Gastrocnemius medialis (tissue), 4 donors: ENCODE measurements at regions not wholly inside any gene's neighbourhood (a gene's known extent, or its start where the extent isn't known, plus 50 kb on each side); places are given as distances from the start of the nearest gene placed in this dataset.

Experiments used
- ATAC-seq, 2 donors: fragments of 150-250 bp; one replicate each; pipeline ENCODE4 v1.9.1; 2016
- DNase-seq, 2 donors: peaks; one replicate each; pipeline ENCODE4 v3.0.0-alpha.2; 2019
- H3K27ac ChIP-seq, 4 donors: fragments of 200-600 bp; sonication (generic); 1 replicate in 1 of 4; 2 replicates in 3 of 4; pipeline ENCODE4 v1.5.1; 2016 to 2018; ENCODE audit warnings: mild to moderate bottlenecking in 2 of 4, moderate library complexity in 1 of 4
- H3K27me3 ChIP-seq, 3 donors: fragments of 200-600 bp; sonication (generic) in 2 of 3; 1 replicate in 1 of 3; 2 replicates in 2 of 3; pipeline versions ENCODE4 v1.5.1 to v1.6.0; 2016 to 2019; ENCODE audit warnings: mild to moderate bottlenecking in 1 of 3, moderate library complexity in 1 of 3
- H3K36me3 ChIP-seq, 2 donors: fragments of 200-600 bp; sonication (generic) in 1 of 2; one replicate each; pipeline ENCODE4 v1.5.1; 2017 to 2018
- H3K4me1 ChIP-seq, 2 donors: fragments of 200-600 bp; sonication (generic) in 1 of 2; one replicate each; pipeline ENCODE4 v1.5.1; 2016 to 2017; ENCODE audit warnings: mild to moderate bottlenecking in 2 of 2
- H3K4me3 ChIP-seq, 4 donors: fragments of 200-600 bp; sonication (generic) in 3 of 4; 1 replicate in 1 of 4; 2 replicates in 3 of 4; pipeline ENCODE4 v1.5.1; 2016 to 2019; ENCODE audit warnings: mild to moderate bottlenecking in 2 of 4
- H3K9me3 ChIP-seq, 3 donors: fragments of 200-600 bp; sonication (generic) in 2 of 3; 1 replicate in 1 of 3; 2 replicates in 2 of 3; pipeline ENCODE4 v1.5.1; 2016 to 2019
- CTCF ChIP-seq, 5 experiments: fragments of 450-650 bp in 3 of 5; fragments of 200-600 bp in 2 of 5; sonication (generic) in 2 of 5; IDR thresholded peaks in 4 of 5; conservative IDR thresholded peaks in 1 of 5; 1 replicate in 4 of 5; 2 replicates in 1 of 5; pipeline ENCODE4 v1.5.1; 2016 to 2019; ENCODE audit warnings: antibody characterized with exemption in 5 of 5, mild to moderate bottlenecking in 3 of 5, moderate library complexity in 3 of 5
- POLR2A ChIP-seq, 2 donors: fragments of 450-650 bp; IDR thresholded peaks; one replicate each; pipeline ENCODE4 v1.6.1; 2017; ENCODE audit warnings: antibody characterized with exemption in 2 of 2, mild to moderate bottlenecking in 2 of 2, moderate library complexity in 2 of 2
- in situ Hi-C, 4 donors: fragments of 200-750 bp; cut with MboI; loops; one replicate each; pipeline versions ENCODE4 v1.15.0 to v1.8.0; 2017; ENCODE audit warnings: low sequenced_read_pairs in 4 of 4
- intact Hi-C: fragments of 100-400 bp; cut with DNase I; formaldehyde crosslinking; loops from one replicate; pipeline ENCODE4 v1.15.1; 2023; ENCODE audit warnings: low total_unique reads

GRCh38 chr20:41861772-41862422 is 243.7 kb upstream of the CHD6 start:
- no peak for ATAC-seq
- H3K27ac ChIP-seq = no peak overlapping the region
- H3K4me3 ChIP-seq = no peak overlapping the region
- TF ChIP-seq CTCF (IDR thresholded peaks at IDR 0.05 in 4 of 5, conservative IDR thresholded peaks at IDR 0.05 in 1 of 5) = no peak
- TF ChIP-seq POLR2A (IDR thresholded peaks at IDR 0.05) = no peak
- H3K36me3 ChIP-seq = no peaks in the 10 kb centered on the region
- in situ Hi-C loops = no loop called here
- no peak for DNase-seq
- H3K27me3 ChIP-seq = no peaks in the 10 kb centered on the region
- H3K4me1 ChIP-seq = no peaks in the 10 kb centered on the region
- no peaks in the 10 kb centered on the region for H3K9me3 ChIP-seq
- intact Hi-C loops = no loop called here

GRCh38 chr20:41854765-41855164 is 236.6 kb upstream of the CHD6 start:
- Histone ChIP-seq H3K4me3 (no peak overlapping the region), H3K36me3 (no peaks in the 10 kb centered on the region), H3K4me1 (no peaks in the 10 kb centered on the region), H3K27ac (no peak overlapping the region), H3K27me3 (no peaks in the 10 kb centered on the region), H3K9me3 (no peaks in the 10 kb centered on the region)
- intact Hi-C loops (no loop called here), in situ Hi-C loops (no loop called here)
- TF ChIP-seq POLR2A (IDR thresholded peaks at IDR 0.05) = no peak
- ATAC-seq (no peak), DNase-seq (no peak)

DNA sequence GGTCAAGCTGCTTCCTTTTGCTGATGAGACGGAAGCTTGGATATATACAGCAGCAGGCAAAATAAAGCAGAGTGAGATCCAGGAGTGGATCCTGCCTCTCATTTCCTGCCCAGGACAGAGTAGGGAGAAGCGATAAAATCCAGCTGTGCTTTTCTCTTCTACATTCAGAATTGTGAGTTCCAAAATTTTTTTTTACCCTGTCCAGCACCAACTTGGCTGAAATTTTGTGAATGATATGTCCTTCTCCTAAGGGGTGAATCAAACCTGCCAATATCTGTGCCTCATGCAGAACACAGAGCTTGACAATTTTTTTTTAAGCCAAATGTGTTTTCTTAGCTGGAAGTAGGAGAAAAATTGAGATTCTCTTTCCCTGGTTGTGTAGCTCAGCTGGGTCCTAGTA is 235.6 kb upstream of the CHD6 start:
- DNase-seq (no peak), ATAC-seq (no peak)

GRCh38 chr20:41848180-41848579 is 230.0 kb upstream of the CHD6 start:
- no peak for ATAC-seq
- H3K27me3 ChIP-seq = no peaks in the 10 kb centered on the region
- H3K4me3 ChIP-seq = no peak overlapping the region

More for the DNA sequence above, 235.6 kb upstream of the CHD6 start:
- H3K27me3 ChIP-seq = no peaks in the 10 kb centered on the region
- no peak overlapping the region for H3K4me3 ChIP-seq
- no peaks in the 10 kb centered on the region for H3K9me3 ChIP-seq
- in situ Hi-C loops = no loop called here
- TF ChIP-seq CTCF (IDR thresholded peaks at IDR 0.05 in 4 of 5, conservative IDR thresholded peaks at IDR 0.05 in 1 of 5) (no peak), POLR2A (IDR thresholded peaks at IDR 0.05) (no peak)
- H3K36me3 ChIP-seq = no peaks in the 10 kb centered on the region
- H3K4me1 ChIP-seq = no peaks in the 10 kb centered on the region
- no peak overlapping the region for H3K27ac ChIP-seq
- intact Hi-C loops = no loop called here

DNA sequence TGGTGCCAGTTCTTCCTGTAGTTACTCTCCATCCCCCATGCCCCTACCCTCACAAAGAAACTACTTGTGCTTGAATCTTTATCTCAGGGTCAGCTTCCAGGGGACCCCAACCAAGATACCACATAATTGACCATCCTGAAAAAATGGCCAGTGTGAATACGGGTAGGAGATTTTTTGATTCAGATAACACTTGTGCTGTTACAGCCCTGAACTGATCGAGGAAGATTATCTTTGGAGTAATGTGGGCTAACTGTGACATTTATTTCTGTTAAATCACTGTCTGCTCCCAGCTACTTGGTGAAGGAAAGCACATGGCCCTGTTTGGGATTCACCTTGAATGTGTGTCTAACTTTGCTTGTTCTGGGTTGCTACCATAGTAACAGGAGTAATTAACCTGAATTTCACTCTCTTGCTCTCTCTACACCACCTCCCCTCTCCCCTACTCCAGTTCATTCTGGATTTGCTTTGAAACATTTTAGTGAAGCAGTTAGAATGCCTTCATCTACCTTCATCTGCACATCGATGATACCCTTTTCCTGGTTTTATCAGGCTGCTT is 219.6 kb upstream of the CHD6 start:
- H3K4me1 ChIP-seq = no peaks in the 10 kb centered on the region
- H3K27ac ChIP-seq = no peak overlapping the region
- in situ Hi-C loops = no loop called here
- H3K4me3 ChIP-seq = no peak overlapping the region
- H3K36me3 ChIP-seq = no peaks in the 10 kb centered on the region
- peaks cover 0 to 4% (median 0%) of the 10 kb centered on the region in 3 donors for H3K27me3 ChIP-seq
- intact Hi-C loops = no loop called here
- ATAC-seq = no peak
- no peak for DNase-seq
- no peak for TF ChIP-seq CTCF (IDR thresholded peaks at IDR 0.05 in 4 of 5, conservative IDR thresholded peaks at IDR 0.05 in 1 of 5)
- no peak for TF ChIP-seq POLR2A (IDR thresholded peaks at IDR 0.05)
- no peaks in the 10 kb centered on the region for H3K9me3 ChIP-seq

More at GRCh38 chr20:41848180-41848579, 230.0 kb upstream of the CHD6 start:
- no peak overlapping the region for H3K27ac ChIP-seq
- H3K9me3 ChIP-seq = no peaks in the 10 kb centered on the region
- TF ChIP-seq CTCF (IDR thresholded peaks at IDR 0.05 in 4 of 5, conservative IDR thresholded peaks at IDR 0.05 in 1 of 5) (no peak), POLR2A (IDR thresholded peaks at IDR 0.05) (no peak)
- in situ Hi-C loops = no loop called here
- H3K4me1 ChIP-seq = no peaks in the 10 kb centered on the region
- intact Hi-C loops = no loop called here
- H3K36me3 ChIP-seq = no peaks in the 10 kb centered on the region
- DNase-seq = no peak
